ENCODE measurements at regions not wholly inside any gene's neighbourhood (a gene's known extent, or its start where the extent isn't known, plus 50 kb on each side); places are given as distances from the start of the nearest gene placed in this dataset.

GRCh38 chr3:115445559-115445958, 177.8 kb upstream of the GAP43 start:
- no peak for DNase-seq (ENCODE audit: extremely low read depth, insufficient read length)
- Histone ChIP-seq H3K36me3 (ENCODE audit: control insufficient read depth, insufficient read depth, low read length) (no peaks in the 10 kb centered on the region), H3K4me3 (replicated peaks; ENCODE audit: low read depth, low read length) (no peak overlapping the region), H3K27me3 (replicated peaks; ENCODE audit: control insufficient read depth, insufficient read depth, low read length) (no peaks in the 10 kb centered on the region; the same call in 1 of the 2 replicates)
- no peak for TF ChIP-seq CTCF (IDR thresholded peaks at IDR 0.05; ENCODE audit: insufficient read depth, low read length, poor library complexity, severe bottlenecking)

- Histone ChIP-seq H3K4me3 (replicated peaks; ENCODE audit: low read depth, low read length) (no peak overlapping the region), H3K36me3 (ENCODE audit: control insufficient read depth, insufficient read depth, low read length) (no peaks in the 10 kb centered on the region), H3K27me3 (replicated peaks; ENCODE audit: control insufficient read depth, insufficient read depth, low read length) (no peaks in the 10 kb centered on the region)
- TF ChIP-seq CTCF (IDR thresholded peaks at IDR 0.05; ENCODE audit: insufficient read depth, low read length, poor library complexity, severe bottlenecking): no peak
- DNase-seq (ENCODE audit: extremely low read depth, insufficient read length): no peak
These were observed 174.5 kb upstream of the GAP43 start for GRCh38 chr3:115448851-115449250.

GRCh38 chr3:115450036-115450435, 173.3 kb upstream of the GAP43 start:
- no peak for TF ChIP-seq CTCF (IDR thresholded peaks at IDR 0.05; ENCODE audit: insufficient read depth, low read length, poor library complexity, severe bottlenecking)
- DNase-seq (ENCODE audit: extremely low read depth, insufficient read length): no peak
- Histone ChIP-seq H3K27me3 (replicated peaks; ENCODE audit: control insufficient read depth, insufficient read depth, low read length) (no peaks in the 10 kb centered on the region), H3K36me3 (ENCODE audit: control insufficient read depth, insufficient read depth, low read length) (no peaks in the 10 kb centered on the region), H3K4me3 (replicated peaks; ENCODE audit: low read depth, low read length) (no peak overlapping the region)

GRCh38 chr3:115464036-115464435, 159.3 kb upstream of the GAP43 start:
- TF ChIP-seq CTCF (IDR thresholded peaks at IDR 0.05; ENCODE audit: insufficient read depth, low read length, poor library complexity, severe bottlenecking): no peak
- Histone ChIP-seq H3K36me3 (ENCODE audit: control insufficient read depth, insufficient read depth, low read length) (no peaks in the 10 kb centered on the region), H3K4me3 (replicated peaks; ENCODE audit: low read depth, low read length) (no peak overlapping the region)

GRCh38 chr3:115469649-115470048, 153.7 kb upstream of the GAP43 start:
- Histone ChIP-seq H3K36me3 (ENCODE audit: control insufficient read depth, insufficient read depth, low read length) (no peaks in the 10 kb centered on the region), H3K27me3 (replicated peaks; ENCODE audit: control insufficient read depth, insufficient read depth, low read length) (no peaks in the 10 kb centered on the region), H3K4me3 (replicated peaks; ENCODE audit: low read depth, low read length) (no peak overlapping the region)
- no peak for TF ChIP-seq CTCF (IDR thresholded peaks at IDR 0.05; ENCODE audit: insufficient read depth, low read length, poor library complexity, severe bottlenecking)
- DNase-seq (ENCODE audit: extremely low read depth, insufficient read length): no peak

More at GRCh38 chr3:115464036-115464435, 159.3 kb upstream of the GAP43 start:
- no peak for DNase-seq (ENCODE audit: extremely low read depth, insufficient read length)
- H3K27me3 ChIP-seq (replicated peaks; ENCODE audit: control insufficient read depth, insufficient read depth, low read length): no peaks in the 10 kb centered on the region

GRCh38 chr3:115470254-115470653, 153.1 kb upstream of the GAP43 start:
- H3K27me3 ChIP-seq (replicated peaks; ENCODE audit: control insufficient read depth, insufficient read depth, low read length): no peaks in the 10 kb centered on the region
- no peaks in the 10 kb centered on the region for H3K36me3 ChIP-seq (ENCODE audit: control insufficient read depth, insufficient read depth, low read length)
- TF ChIP-seq CTCF (IDR thresholded peaks at IDR 0.05; ENCODE audit: insufficient read depth, low read length, poor library complexity, severe bottlenecking): no peak
- H3K4me3 ChIP-seq (replicated peaks; ENCODE audit: low read depth, low read length): no peak overlapping the region
- DNase-seq (ENCODE audit: extremely low read depth, insufficient read length): no peak
